Pancreas (tissue), 10 donors: ENCODE measurements at regions not wholly inside any gene's neighbourhood (a gene's known extent, or its start where the extent isn't known, plus 50 kb on each side); places are given as distances from the start of the nearest gene placed in this dataset.

Experiments
- ATAC-seq, 4 donors: fragments of 200-7000 bp; cut with Tn5 transposase; one replicate each; pipeline versions ENCODE4 v1.8.0 to v1.9.1; 2020; ENCODE audit warnings: mild to moderate bottlenecking in 4 of 4, moderate library complexity in 4 of 4
- DNase-seq, 6 donors: peaks; one replicate each; pipeline ENCODE4 v3.0.0-alpha.2; 2020
- FAIRE-seq: peaks from 2 replicates; lab custom pipeline; 2012; peaks lifted over from hg19 to GRCh38; lab: Jason Lieb, UNC
- H3K27ac ChIP-seq, 4 donors: fragments of 200-600 bp; sonication (generic); 1 replicate in 3 of 4; 2 replicates in 1 of 4; pipeline versions ENCODE4 v1.5.0 to v1.8.0; 2020
- H3K27me3 ChIP-seq, 4 donors: fragments of 200-600 bp; one replicate each; pipeline ENCODE4 v1.8.0; 2021
- H3K36me3 ChIP-seq, 3 donors: fragments of 200-600 bp; sonication (generic) in 1 of 3; one replicate each; pipeline versions ENCODE4 v1.5.0 to v1.8.0; 2020 to 2021
- H3K4me1 ChIP-seq, 3 donors: fragments of 200-600 bp; one replicate each; pipeline ENCODE4 v1.8.0; 2021
- H3K4me3 ChIP-seq, 4 donors: fragments of 200-600 bp; sonication (generic) in 2 of 4; one replicate each; pipeline versions ENCODE4 v1.5.0 to v1.8.0; 2020 to 2021
- H3K9me3 ChIP-seq, 4 donors: fragments of 200-600 bp; one replicate each; pipeline ENCODE4 v1.8.0; 2021
- WGBS, 2 donors: extraction: QIAGEN DNeasy Blood & Tissue Kit; methylation state at CpG; one replicate each; pipeline ENCODE4 v1.1.7; 2013; 5-methylcytosine and 5-hydroxymethylcytosine counted together
- intact Hi-C, 3 donors: fragments of 100-400 bp; cut with DNase I; formaldehyde crosslinking; loops; one replicate each; pipeline versions ENCODE4 v1.11.1 to v1.14.2; 2022
- TF ChIP-seq, protein P1 (sequence below), 4 donors: fragments of 200-600 bp; sonication (generic) in 3 of 4; IDR thresholded peaks; one replicate each; pipeline versions ENCODE4 v1.5.0 to v1.8.0; 2021; ENCODE audit warnings: antibody characterized with exemption in 4 of 4
- donor health status: healthy with polysubstance abuse.
- donor health status: DM: no; HTN: no; CAD: no; lungs with moderate emphysema.
- donor health status: DM: no; HTN: no; CAD: no.
- donor health status: control.
- donor health status: control.
- donor health status: Bipolar disorder and iron deficiency.
- donor health status: DM: yes; HTN: yes; CAD: no.
- donor health status: DM: no; HTN: no; CAD: no.
- donor health status: DM: no; HTN: no; CAD: no.
- donor health status: DM: yes; HTN: yes; CAD: no.

DNA sequence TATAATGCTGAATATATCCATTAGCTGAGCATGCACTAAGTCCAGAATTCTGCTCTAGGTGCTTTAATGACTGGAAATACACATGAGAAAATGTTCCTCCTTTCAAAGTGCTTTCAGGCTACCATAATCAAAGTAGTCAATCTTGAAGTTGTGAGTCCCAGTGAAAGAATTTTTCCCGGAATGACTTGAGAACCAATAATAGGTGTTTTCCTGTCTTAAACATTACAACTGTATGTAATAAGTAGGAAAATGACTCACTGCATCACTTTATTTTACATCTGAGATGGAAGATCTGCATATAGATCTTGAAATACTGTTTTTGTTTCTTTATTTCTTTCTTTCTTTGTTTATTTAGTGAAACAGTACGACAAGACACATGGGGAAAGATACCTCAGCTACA, 437.4 kb upstream of the JAG1 start:
- H3K27me3 ChIP-seq: no peaks in the 10 kb centered on the region

DNA sequence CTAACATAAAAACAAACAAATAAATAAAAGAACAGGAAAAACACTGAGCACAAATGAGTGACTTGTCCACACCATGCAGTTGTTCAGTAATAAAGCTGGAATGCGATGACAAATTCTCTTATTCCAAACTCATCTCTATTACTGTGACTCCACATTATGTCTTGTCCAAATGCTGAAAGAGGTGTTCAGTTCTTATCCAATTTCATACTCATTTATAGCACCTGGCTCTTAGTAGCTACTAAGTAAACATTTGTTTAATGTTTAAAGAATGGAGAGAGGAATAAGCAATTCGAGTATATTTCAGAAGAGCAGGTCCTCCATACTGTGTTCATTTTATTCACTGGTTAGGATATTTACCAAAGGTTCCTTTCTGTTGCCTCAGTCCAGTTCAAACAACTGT, 439.0 kb upstream of the JAG1 start:
- no peaks in the 10 kb centered on the region for H3K9me3 ChIP-seq
- no peak for FAIRE-seq
- intact Hi-C loops: no loop called here
- no peak overlapping the region for H3K27ac ChIP-seq
- H3K27me3 ChIP-seq: no peaks in the 10 kb centered on the region
- H3K4me3 ChIP-seq: no peak overlapping the region
- peak in 3 of 4 donors; percentile 27 to 63 (median 47) for ATAC-seq
- peaks cover 0 to 6% (median 3%) of the 10 kb centered on the region in 3 donors for H3K4me1 ChIP-seq
- WGBS, 2 donors: 35 to 51% methylated on average over 2 of the region's 2 CpGs
- no peaks in the 10 kb centered on the region for H3K36me3 ChIP-seq
- no peak for DNase-seq
- TF ChIP-seq, protein P1, sequence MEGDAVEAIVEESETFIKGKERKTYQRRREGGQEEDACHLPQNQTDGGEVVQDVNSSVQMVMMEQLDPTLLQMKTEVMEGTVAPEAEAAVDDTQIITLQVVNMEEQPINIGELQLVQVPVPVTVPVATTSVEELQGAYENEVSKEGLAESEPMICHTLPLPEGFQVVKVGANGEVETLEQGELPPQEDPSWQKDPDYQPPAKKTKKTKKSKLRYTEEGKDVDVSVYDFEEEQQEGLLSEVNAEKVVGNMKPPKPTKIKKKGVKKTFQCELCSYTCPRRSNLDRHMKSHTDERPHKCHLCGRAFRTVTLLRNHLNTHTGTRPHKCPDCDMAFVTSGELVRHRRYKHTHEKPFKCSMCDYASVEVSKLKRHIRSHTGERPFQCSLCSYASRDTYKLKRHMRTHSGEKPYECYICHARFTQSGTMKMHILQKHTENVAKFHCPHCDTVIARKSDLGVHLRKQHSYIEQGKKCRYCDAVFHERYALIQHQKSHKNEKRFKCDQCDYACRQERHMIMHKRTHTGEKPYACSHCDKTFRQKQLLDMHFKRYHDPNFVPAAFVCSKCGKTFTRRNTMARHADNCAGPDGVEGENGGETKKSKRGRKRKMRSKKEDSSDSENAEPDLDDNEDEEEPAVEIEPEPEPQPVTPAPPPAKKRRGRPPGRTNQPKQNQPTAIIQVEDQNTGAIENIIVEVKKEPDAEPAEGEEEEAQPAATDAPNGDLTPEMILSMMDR (IDR thresholded peaks at IDR 0.05): no peak

More for the DNA sequence above, 437.4 kb upstream of the JAG1 start:
- Histone ChIP-seq H3K27ac (no peak overlapping the region), H3K9me3 (no peaks in the 10 kb centered on the region), H3K36me3 (no peaks in the 10 kb centered on the region), H3K4me3 (no peak overlapping the region), H3K4me1 (peaks cover 0 to 6% (median 3%) of the 10 kb centered on the region in 3 donors)
- intact Hi-C loops: no loop called here
- ATAC-seq (no peak), FAIRE-seq (no peak), DNase-seq (no peak)
- TF ChIP-seq, protein P1 (IDR thresholded peaks at IDR 0.05): no peak
- 87 to 88% methylated on average over 2 of the region's 2 CpGs for WGBS, 2 donors

DNA sequence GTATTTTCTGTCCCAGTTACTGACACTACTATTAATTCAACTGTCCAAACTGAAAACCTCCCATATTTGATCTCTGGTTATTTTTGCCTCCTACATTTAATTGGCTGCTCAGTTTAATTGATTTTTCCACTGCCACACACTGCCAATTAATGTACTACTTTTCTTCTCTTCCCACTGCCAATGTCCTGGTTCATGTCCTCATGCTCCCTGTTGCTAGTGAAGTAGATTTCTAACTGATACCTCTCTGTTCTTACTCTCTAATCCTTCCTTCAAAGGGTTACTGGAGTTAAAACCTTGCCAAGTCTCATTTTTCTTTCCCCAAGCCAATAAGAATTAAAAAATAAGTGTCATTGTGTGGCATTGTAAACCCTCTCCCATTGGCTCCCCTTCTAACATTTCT, 440.6 kb upstream of the JAG1 start:
- intact Hi-C loops: no loop called here
- no peaks in the 10 kb centered on the region for H3K9me3 ChIP-seq
- H3K27ac ChIP-seq: peak overlapping the region in 2 of 4 donors; percentile 6 to 10
- peak in 3 of 4 donors; percentile 60 to 67 (median 60) for ATAC-seq
- no peak for DNase-seq
- H3K4me1 ChIP-seq: peaks cover 0 to 6% (median 3%) of the 10 kb centered on the region in 3 donors
- TF ChIP-seq, protein P1 (IDR thresholded peaks at IDR 0.05): no peak
- no peak for FAIRE-seq
- no peaks in the 10 kb centered on the region for H3K36me3 ChIP-seq
- H3K27me3 ChIP-seq: no peaks in the 10 kb centered on the region
- no peak overlapping the region for H3K4me3 ChIP-seq

DNA sequence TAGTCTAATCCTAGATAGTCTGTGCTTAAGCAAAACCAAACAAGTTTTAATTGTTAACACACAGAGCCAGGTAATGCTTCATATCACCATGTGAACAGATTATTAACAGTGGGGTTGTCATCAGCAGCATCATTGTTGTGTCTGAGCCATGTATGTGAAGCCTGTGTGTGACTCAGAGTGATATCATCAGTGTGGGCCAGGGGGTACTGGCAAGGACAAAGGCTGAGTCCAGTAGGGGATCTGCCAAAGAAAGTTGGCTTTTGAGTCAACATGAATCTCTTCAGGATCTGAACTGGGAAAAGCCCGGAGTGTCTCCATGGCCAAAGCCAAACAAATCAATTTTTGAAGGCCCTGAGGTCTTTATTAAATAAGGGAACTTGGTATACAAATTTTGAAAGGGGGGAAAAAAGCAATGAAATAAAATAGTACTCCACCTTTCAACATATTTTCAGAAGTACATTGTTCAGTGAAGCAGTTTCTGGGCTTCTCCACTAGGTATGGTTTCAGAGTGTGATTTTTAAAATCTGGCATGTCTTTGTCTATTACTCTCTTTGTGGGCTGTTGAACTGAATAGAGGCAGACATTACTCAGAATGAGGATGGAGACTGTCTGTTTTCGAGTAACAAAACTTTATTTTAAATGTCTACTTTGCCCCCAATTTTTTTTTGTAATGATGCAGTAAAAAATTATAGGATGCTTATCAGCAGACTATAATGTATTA, 444.2 kb upstream of the JAG1 start:
- intact Hi-C loops: no loop called here
- H3K4me3 ChIP-seq: no peak overlapping the region
- no peaks in the 10 kb centered on the region for H3K27me3 ChIP-seq
- WGBS, 2 donors: 75 to 80% methylated on average over 2 of the region's 2 CpGs
- H3K27ac ChIP-seq: no peak overlapping the region
- DNase-seq: peak in 1 of 6 donors; percentile 22
- peak in 2 of 4 donors; percentile 46 to 61 for ATAC-seq
- H3K4me1 ChIP-seq: peaks cover 0 to 2% (median 0%) of the 10 kb centered on the region in 3 donors
- H3K36me3 ChIP-seq: no peaks in the 10 kb centered on the region
- TF ChIP-seq, protein P1 (IDR thresholded peaks at IDR 0.05): no peak
- H3K9me3 ChIP-seq: no peaks in the 10 kb centered on the region
- FAIRE-seq: no peak

DNA sequence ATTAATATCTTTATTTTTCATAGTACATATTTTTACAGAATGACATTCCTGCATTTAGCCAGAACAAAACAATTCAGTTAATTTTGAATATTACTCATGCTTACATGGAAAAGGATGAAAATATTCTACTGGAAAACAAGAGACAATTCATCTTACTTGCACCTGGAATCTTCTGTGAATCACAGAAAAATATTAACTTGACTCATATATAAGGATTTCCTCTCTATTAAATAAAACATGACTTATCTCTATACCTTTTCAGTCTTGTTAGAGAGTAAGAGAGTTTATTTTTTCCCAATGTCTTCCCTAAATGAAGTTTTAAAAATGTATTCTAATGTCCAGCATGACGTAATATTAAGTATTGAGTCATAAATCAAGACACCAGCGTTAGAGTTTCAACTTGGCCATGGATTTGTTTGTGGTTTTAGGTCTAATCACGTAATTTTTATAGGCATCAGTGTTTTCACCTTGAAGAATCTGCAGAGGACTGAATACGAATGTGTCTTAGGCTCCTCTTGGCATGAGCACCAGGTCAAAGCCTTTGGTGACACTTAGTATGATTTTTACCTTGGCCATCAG, 445.1 kb upstream of the JAG1 start:
- intact Hi-C loops: no loop called here
- no peak for FAIRE-seq
- H3K4me1 ChIP-seq: no peaks in the 10 kb centered on the region

More for the DNA sequence above, 445.1 kb upstream of the JAG1 start:
- whole genome bisulfite sequencing, 2 donors: 79 to 81% methylated on average over 4 of the region's 4 CpGs
- ATAC-seq (no peak), DNase-seq (no peak)
- TF ChIP-seq, protein P1 (IDR thresholded peaks at IDR 0.05): no peak
- Histone ChIP-seq H3K36me3 (no peaks in the 10 kb centered on the region), H3K27me3 (no peaks in the 10 kb centered on the region), H3K27ac (no peak overlapping the region), H3K9me3 (no peaks in the 10 kb centered on the region), H3K4me3 (no peak overlapping the region)
